NCI-H1092 treated with DMSO at 0.1 percent for 48 hours (cell line): ENCODE measurements at regions not wholly inside any gene's neighbourhood (a gene's known extent, or its start where the extent isn't known, plus 50 kb on each side); places are given as distances from the start of the nearest gene placed in this dataset.
"Not testable (repeated sequence)": the region's sequence is repeated elsewhere in the genome, so short reads cannot be mapped to it uniquely, and the experiment has no call there.

Experiments used
- DNase-seq: peaks from one replicate; lab custom pipeline; 2025; lab: John Stamatoyannopoulos, UW

DNA sequence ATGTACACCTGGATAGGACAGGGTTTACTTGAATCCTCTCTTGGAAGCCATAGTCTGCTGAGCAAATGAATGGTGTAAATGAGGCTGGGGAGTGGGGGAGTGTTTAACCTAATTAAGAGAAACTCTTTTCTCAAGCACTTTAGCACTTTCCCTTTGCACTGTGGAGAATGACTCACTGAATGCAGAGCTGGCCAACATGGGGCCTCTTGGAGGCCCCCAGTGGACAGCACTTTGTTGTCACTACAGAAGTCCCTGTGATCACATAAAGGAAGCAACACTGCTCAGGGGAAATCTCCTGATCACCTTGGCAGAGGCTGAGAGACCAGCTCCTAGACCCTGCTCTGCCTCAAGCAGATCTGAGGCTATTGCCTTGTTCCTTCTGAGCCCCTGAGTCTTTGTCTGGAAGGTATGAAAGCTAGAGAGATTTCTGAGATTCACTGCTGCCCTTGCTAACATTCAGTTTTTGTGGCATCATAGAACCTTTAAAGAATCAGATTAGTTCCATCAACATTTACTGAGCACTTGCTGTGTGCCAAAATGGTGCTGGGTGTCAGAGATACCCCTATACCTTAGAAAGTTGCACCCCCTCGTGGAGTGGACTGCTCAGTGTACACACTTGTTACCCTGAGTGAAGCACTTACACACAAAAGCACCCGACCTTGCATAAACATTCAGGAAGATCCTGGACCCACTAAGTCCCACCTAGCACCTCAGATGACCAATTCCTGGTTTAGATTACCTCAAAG is 230.1 kb upstream of the CCL2 start:
- DNase-seq = no peak

DNA sequence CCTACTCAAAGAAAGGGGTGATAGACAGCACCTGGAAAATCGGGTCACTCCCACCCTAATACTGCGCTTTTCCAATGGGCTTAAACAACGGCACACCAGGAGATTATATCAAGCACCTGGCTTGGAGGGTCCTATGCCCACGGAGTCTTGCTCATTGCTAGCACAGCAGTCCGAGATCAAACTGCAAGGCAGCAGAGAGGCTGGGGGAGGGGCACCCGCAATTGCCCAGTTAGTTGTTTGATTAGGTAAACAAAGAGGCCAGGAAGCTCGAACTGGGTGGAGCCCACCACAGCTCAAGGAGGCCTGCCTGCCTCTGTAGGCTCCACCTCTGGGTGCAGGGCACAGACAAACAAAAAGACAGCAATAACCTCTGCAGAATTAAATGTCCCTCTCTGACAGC is 224.5 kb upstream of the CCL2 start:
- not testable (repeated sequence) for DNase-seq

DNA sequence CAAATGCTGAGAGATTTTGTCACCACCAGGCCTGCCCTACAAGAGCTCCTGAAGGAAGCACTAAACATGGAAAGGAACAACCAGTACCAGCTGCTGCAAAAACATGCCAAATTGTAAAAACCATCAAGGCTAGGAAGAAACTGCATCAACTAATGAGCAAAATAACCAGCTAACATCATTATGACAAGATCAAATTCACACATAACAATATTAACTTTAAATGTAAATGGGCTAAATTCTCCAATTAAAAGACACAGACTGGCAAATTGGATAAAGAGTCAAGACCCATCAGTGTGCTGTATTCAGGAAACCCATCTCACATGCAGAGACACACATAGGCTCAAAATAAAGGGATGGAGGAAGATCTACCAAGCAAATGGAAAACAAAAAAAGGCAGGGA is 222.8 kb upstream of the CCL2 start:
- DNase-seq = not testable (repeated sequence)

DNA sequence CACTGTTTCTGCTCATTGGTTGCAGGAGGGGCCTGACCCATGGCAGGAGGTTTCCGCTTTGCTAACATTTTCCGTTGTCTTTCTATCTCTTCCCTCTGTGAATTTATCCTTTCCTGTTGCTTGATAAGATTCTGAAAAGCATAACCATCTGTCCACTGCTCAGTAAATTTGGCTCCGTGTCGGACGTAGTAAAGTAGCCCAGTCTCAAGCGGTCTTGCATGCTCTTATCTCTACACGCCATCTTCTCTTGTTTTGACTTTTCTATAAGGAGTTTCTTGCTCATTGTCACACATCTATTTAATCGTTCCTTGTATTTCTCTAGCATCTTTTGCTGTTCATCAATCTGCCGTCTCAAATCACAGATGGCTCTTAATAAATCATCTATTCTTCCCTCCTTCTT is 216.3 kb upstream of the CCL2 start:
- DNase-seq = not testable (repeated sequence)

DNA sequence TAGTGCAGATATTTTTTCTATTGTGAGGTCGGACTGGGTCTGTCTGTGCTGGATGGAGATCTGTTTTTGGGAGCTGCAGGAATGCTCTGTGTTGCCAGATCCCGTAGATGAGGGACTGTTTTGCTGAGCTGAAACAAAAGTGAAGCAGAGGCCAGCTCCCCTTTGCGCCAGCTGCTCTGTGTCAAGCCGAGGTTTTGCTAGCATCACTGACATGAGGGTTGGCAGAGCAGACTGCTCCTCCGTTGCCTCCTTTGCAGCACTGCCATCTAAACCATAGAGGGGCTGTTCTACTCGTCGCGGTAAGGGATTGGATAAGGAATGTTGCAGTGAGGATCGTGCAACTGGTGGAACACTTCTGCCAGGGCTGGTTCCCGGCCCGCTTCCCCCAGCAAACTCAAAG is 215.9 kb upstream of the CCL2 start:
- not testable (repeated sequence) for DNase-seq

DNA sequence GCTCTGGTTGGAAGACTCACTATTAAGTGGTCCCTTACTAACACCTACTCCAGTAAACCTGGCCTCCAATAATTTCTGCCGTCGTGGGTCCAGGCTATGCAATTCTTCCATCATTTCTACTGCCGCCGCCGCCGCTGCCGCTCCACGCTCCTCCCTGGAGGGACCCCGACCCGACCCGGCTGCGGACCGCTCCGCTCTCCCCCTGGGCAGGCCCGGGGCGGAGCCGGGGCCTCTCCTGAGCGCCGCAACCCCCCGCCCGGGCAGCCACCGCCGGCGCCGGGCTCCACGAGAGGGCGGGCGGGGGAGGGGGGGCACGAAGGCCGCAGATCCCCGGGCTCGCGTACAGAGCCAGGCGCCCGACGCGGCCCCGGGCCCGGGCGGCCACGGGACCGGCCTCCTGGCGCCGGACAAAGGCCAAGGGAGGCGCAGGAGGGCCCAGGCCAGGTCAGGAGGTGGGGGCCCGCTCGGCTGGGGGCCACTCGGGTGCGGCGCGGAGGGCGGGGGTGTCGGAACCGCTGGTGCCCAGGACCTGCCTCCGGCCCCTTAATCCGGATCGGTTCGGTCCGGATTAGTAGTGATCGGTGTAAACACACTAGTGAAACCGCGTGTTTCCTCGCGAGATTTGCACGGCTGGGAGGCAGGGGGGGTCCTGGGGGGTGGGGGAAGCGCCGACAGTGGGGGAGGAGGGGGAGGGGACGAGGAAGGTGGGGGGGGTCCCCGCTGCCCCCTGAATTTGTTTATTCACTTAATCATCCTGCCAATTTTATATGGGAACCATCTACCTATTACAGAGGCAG is 215.1 kb upstream of the CCL2 start:
- DNase-seq = not testable (repeated sequence)

DNA sequence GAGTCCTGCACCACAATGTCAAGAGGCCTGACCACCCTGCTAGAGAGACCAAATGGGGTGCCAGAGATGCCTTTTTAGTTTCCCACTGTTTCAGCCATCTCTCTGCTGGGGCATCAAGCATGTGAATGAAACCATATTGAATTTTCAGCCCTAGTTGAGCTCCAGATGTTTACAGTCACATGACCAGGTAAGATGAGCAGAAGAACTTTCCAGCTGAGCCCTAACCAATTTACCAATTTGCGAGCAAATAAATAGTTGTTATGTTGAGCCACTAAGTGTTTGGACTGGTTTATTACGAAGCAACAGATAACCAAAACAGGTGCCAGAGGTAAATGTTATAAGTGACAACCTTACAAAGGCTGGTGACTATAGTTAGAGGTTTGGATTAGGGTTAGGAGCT is 209.1 kb upstream of the CCL2 start:
- DNase-seq = no peak

DNA sequence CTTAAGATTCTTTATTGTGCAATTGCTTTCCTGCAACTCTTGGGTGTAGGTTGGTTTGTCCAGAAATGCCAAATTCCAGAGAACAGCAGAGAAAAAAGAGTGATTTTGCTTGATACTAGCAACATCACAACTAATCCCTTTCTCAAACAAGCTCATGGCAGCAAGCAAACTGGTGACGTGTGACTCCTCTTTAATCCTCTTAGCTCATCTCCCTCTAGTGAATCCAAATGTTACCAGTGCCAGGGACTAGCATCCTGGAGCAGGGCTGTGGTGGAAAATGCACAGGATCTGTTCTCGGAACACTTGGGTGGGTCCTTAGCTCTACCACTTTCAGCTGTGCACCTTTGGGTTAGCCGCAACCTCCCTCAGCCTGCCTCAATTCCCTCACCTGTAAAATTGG is 204.0 kb upstream of the CCL2 start:
- no peak for DNase-seq

DNA sequence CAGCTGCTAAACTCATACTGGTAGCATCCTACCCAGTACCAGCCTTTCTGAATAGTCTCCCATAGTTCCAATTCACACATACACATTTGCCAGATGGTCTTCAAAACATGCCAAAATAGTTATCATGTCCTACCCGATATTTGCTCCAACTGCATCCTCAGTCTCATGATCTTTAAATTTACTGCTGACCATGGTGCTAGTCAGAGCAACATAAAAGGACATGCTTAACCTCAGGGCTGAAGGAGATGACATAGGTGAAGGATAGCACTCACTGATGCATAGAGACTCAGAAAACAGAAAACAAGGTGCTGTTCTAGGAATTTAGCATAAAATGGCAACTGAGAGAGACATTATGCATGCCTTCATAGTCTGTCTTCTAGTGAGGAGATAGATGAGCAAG is 200.6 kb upstream of the CCL2 start:
- no peak for DNase-seq

DNA sequence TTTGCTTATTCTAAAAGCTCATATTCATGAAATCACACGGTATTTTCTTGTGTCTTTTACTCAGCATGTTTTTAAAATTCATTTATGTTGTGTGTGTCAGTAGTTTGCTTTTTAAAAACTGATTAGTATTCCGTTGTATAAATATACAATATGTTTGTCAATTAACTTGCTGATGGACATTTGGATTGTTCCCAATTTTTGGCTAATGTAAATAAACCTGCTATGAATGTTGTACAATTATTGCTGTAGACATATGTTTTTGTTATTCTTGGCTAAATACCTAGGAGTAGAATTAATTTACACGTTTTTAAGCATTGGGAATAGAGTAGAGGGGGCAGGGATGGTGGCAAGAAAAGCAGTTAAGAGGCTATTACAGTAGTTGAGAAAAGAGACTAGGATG is 199.5 kb upstream of the CCL2 start:
- DNase-seq = no peak

DNA sequence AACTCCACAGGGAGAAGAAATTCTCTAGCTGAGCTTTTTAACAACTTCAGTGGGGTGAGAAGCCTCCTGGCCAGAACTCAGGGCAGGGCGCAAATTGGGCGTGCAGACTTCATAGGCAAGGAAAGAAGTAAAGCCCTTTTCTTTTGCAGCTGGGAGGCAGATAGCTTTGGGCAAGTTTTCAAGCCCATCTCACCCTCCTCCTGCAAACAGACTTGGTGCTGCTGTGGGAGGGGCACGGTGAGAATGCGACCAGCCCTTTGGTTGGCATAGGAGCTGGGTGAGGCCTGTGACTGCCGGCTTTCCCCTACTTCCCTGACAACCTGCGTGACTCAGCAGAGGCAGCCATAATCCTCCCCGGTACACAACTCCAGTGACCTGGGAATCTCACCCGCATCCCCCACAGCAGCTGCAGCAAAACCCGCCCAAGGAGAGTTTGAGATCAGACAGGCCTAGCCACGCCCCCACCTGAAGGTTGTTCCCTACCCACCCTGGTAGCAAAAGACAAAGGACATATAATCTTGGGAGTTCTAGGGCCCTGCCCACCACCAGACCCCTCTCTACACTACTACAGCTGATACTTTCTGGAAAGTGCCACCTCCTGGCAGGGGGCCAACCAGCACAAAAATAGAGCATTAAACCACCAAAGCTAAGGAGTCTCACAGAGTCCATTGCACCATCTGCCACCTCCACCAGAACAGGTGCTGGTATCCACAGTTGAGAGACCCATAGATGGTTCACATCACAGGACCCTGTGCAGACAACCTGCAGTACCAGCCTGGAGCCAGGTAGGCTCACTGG is 195.5 kb upstream of the CCL2 start:
- no peak for DNase-seq

DNA sequence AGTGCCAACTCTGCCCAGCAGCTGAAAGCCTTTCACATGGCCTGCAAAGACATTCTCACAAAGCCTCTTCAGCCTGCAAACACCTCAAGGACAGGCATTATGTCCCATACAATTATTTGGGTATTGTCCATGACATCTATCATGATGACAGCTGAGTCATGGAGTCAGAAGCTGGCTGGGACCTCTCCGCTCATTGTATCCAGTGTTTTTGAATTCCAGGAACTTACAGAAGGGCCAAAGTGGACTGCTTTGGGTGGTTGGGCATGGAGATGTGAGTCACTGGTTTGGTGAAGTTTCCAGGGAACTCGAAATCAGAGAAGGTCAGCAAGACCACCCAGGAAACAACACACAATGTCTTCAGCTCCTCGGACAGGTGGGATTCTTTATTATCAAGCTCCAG is 188.6 kb upstream of the CCL2 start:
- no peak for DNase-seq

DNA sequence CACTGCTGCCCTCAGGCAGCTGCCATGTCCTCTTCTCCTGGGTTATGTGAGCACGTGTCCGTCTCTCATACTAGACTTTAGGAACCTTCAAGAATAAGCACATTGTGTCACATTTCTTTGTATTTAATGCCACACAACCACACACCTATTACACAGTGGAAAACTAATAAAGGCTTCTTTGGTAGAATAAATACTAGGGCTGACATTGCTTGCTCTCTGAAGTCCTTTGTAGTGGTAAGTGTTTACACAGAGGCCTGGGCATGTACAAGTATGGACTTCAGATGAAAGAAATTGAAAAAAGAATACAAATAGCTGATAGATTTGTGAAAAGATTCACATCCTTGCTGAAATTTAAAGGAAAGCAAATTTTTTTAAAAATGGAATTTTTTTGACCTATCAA is 188.1 kb upstream of the CCL2 start:
- no peak for DNase-seq

DNA sequence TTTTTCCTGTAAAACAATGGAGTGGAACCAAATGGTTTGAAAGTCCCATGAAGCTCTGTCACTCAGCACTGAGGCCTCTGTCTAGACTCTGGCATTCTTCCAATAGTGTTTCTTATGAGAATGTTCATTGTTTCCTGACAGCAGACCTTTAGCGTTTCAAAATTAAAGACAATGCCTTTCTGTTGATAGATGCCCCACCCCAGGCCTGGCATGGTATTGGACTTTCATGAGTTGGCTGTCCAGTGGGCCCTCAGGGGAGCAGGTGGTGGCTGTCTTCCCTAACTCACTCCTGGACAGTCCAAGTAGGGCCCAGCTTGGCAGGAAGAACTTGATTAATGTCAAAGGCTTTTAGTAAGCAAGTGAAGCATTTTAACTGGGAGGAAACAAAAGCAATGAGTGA is 186.5 kb upstream of the CCL2 start:
- no peak for DNase-seq

DNA sequence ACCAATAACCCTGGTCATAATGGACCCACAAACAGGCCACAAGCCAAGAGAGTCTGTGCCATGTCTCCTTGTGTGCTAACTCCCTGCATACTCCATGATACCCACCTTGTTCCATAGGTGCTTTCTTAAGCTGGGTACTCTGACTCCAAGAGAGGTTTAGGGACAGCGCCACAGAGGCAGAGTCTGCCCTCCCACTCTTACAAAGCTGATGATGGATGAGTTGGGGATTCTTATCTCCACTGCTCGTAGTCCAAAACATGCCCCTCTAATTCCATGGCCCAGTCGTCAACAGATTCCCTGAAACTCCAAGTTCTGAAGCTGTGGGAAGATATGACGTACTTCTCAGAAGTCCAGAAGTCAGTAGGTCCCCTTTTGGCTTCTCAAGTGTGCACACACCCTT is 184.4 kb upstream of the CCL2 start:
- DNase-seq = no peak

DNA sequence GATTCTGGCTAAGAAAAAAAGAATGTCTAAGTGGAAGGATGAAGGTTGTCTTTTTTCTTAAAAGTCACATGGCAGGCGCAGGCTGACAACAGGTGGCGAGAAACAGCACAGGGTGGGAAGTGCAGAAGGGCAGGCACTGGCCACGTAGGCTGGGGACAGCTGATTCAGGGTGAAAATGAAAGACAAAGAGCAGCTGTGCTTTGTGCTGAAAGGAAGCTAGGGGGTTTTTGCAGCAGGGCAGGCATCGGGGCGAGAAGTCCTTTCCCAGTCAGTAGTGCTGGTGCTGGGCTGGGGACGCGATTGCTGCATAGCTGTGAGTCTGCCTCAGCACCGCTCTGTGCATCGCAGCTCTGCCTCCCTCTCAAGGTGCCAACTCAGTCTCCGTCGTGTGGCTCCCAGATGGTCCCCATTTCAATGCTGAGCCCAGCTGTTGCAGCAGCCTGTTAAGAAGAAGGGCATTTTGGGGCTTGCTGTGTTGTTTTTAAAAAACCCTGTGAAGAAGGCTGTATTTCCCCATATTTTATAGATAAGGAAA is 183.1 kb upstream of the CCL2 start:
- DNase-seq = no peak

DNA sequence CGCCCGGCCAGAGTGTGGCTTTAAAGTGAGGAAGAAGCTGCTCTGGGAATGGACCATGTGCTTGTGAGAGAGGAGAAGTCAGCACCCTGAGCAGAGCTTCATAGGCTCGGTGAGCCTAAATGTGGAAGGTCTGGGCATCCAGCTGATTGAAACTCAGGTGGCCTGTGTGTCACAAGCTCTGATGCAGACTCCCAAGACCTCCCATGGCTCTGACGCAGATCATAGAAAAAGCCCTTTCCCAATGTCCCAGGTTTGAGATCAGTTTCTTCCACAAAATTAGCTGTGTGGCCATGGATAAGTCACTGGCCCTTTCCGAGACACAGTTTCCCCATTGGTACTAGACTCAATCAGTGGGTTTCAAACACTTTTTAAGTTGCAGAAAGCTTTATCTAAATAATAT is 180.0 kb upstream of the CCL2 start:
- DNase-seq = no peak

DNA sequence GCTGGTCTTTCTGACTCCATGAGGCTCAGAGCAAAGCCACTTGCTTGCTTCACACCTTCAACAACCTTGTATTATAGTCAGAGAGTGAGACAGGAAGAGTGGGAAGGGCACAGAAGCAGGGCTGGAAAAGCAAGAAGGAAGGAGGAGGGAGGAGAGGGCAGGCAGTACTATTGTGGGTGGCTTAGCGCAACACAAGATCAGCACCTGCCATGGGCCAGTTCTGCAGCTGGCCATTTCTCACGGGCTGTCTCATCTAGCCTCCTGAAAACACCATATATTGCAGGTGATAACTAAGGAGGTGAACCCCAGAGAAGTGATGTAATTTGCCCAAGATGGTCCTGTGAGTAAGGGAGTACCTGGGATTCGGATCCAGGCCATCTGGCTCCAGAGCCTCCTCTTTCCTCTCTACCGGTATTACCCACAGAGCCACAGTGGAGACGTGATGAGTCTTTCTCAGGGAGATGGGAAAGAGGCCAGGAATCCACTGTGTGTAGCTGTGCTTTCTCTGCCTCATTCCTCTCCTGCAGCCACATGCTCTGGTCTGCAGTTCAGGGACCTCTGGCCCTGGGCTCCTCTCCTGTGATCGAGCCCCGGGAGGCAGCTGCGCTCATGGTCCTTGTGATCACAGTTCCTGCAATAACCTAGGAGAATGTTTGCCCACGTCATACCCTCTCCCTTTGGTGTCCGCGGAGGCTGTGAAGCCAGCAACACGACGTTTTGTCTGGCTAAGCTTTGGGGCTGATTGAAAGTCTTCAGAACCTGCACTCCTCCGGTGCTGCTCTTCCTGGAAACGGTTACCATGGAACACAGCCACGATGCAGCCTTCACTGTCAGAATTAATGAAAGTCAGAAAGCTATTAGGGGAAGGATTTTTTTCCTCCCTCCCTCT is 178.1 kb upstream of the CCL2 start:
- no peak for DNase-seq

DNA sequence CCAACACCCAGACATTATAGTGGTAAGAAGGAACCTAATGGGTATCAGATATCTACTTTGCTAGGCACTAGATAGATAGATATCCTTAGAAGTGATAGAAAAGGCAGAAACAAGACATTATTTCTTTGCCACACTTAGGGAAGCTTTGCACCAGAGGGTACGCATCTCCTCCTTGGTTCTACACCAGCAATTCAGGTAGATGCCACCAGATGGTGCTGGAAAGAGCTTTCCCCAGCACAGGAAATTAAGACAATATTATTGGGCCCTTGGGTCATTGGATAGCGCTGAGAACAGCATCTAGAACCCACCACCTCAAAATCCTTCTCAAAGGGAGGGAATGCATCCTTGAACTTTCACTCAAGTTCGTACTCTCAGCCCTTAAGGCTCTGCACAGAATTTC is 173.8 kb upstream of the CCL2 start:
- DNase-seq = no peak

DNA sequence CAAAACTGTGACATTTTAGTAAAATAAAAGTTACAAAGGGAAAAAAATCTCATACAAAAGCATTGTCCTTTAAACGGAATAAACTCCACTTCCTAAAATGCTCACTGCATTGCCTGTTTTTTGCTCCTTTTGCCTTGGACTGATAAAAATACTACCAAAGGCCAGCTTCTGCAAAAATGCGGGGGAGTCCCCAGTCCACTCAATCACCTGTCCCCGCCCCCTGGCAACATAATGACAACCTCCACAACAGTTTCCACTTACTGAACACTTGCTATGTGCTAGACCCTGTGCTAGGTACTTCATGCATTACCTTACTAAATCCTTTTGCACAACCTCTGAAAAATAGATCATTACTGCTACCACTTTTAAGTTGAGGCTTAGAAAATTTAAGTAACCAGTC is 172.7 kb upstream of the CCL2 start:
- no peak for DNase-seq

DNA sequence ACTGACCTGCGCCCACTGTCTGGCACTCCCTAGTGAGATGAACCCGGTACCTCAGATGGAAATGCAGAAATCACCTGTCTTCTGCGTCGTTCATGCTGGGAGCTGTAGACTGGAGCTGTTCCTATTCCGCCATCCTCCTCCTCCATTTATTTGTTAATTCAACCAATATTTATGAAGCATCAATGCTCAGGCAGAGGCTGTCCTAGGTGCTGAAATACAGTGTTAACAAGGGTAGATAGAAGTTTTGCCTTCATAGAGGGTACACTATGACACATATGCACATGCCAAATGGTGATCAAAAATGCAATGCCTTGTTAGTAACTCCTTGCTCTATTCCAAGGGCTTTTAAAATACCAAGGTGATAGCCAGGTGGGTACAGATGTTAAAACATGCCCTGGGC is 166.0 kb upstream of the CCL2 start:
- DNase-seq = not testable (repeated sequence)

DNA sequence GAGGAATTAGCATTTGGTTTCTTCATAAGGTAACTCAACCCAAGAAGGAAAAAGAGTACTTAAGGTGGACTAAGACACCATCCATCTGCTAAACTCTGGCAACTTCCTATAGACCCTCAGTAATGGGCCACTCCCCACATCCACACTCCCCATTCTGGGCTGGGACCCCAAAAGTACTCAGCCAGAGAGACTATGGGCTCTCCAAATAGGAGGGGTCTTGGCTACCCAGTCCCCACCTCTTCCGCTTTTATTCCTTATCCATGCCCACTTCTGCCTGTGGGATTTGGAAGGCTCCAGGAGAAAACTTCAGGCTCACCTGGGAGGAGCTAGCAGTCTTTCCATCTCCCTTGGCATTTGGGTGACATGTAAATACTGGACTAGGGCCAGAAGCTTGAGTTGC is 164.5 kb upstream of the CCL2 start:
- DNase-seq = no peak
